Astrocyte of the spinal cord (primary cell): ENCODE measurements at regions not wholly inside any gene's neighbourhood (a gene's known extent, or its start where the extent isn't known, plus 50 kb on each side); places are given as distances from the start of the nearest gene placed in this dataset.

ENCODE experiments used
- DNase-seq: peaks from one replicate; pipeline ENCODE4 v3.0.0; 2011; ENCODE audit warnings: low read depth, low spot score
- H3K4me3 ChIP-seq: 2 replicates; pipeline ENCODE4 v1.5.1; 2011; ENCODE audit warnings: low read depth, mild to moderate bottlenecking, low read length, moderate library complexity
- in situ Hi-C: cut with HindIII; loops from 2 replicates; pipeline ENCODE4 v1.10.0; 2017; ENCODE audit warnings: low sequenced_read_pairs
- TF ChIP-seq, protein P1 (sequence below): IDR thresholded peaks from 2 replicates; pipeline ENCODE4 v1.5.1; 2012; ENCODE audit warnings: low read depth, mild to moderate bottlenecking, low read length, inconsistent platforms

- TF ChIP-seq, protein P1, sequence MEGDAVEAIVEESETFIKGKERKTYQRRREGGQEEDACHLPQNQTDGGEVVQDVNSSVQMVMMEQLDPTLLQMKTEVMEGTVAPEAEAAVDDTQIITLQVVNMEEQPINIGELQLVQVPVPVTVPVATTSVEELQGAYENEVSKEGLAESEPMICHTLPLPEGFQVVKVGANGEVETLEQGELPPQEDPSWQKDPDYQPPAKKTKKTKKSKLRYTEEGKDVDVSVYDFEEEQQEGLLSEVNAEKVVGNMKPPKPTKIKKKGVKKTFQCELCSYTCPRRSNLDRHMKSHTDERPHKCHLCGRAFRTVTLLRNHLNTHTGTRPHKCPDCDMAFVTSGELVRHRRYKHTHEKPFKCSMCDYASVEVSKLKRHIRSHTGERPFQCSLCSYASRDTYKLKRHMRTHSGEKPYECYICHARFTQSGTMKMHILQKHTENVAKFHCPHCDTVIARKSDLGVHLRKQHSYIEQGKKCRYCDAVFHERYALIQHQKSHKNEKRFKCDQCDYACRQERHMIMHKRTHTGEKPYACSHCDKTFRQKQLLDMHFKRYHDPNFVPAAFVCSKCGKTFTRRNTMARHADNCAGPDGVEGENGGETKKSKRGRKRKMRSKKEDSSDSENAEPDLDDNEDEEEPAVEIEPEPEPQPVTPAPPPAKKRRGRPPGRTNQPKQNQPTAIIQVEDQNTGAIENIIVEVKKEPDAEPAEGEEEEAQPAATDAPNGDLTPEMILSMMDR, result no peak
- DNase-seq, result no peak
- no peak overlapping the region for H3K4me3 ChIP-seq
- in situ Hi-C loops, result no loop called here
These were observed 269.4 kb upstream of the FN1 start for GRCh38 chr2:215705281-215705680.

- TF ChIP-seq, protein P1, result no peak
- in situ Hi-C loops, result no loop called here
- no peak overlapping the region for H3K4me3 ChIP-seq
- no peak for DNase-seq
These were observed 266.4 kb upstream of the FN1 start for GRCh38 chr2:215702116-215702902.

GRCh38 chr2:215699700-215700538 is 264.1 kb upstream of the FN1 start:
- H3K4me3 ChIP-seq, result no peak overlapping the region
- TF ChIP-seq, protein P1, result no peak
- no peak for DNase-seq
- in situ Hi-C loops, result no loop called here

DNA sequence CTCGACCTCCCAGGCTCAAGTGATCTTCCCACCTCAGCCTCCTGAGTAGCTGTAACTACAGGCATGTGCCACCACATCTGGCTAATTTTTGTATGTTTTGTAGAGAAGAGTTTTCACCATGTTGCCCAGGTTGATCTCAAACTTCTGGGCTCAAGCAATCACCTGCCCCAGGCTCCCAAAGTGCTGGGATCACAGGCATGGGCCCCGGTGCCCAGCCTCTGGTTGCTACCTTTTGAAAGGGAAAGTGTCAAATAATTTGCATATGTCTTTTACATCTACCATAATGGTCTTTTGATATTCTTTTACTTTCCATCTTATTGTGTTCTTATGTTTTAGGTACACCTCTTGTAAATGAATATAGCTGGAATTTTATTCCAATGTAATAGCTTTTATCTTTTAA is 263.1 kb upstream of the FN1 start:
- DNase-seq, result no peak
- in situ Hi-C loops, result no loop called here
- H3K4me3 ChIP-seq, result no peak overlapping the region
- TF ChIP-seq, protein P1, result no peak

DNA sequence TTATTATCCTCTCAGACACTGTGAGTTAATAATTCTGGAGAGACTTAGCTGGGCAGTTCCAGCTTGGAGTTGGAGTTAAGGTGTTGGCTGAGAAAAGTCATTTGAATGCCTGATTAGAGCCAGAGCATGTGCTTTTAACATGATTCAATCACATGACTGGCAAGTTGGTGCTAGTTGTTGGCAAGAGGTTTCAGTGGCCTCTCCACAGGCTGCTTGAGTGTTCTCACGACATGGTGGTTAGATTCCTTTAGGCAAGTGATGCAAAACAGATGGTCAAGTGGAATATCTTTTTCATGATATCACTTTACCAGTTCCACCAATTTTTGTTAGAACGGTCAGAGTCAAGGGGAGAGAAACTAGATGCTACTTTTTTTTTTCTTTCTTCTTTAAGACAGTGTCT is 262.7 kb upstream of the FN1 start:
- TF ChIP-seq, protein P1, result no peak
- in situ Hi-C loops, result no loop called here
- H3K4me3 ChIP-seq, result no peak overlapping the region
- peak; percentile 95 for DNase-seq

DNA sequence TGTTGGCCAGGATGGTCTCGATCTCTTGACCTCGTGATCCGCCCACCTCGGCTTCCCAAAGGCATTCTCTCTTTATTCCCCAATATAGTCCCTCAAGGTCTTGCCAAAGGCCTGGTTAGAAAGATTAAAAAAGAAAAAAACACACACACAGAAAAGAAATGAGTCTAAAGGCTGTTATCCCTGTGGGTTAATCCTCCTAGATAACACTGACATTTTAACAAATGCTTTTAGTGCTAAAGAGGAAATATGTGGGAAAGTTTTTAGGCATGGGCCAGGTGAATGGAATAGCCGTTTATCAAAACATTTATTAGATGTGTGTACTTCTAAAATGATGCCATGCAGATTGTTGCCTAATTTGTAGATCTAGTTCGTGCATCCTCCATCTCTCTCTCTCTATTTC is 261.6 kb upstream of the FN1 start:
- in situ Hi-C loops, result no loop called here
- no peak for DNase-seq
- TF ChIP-seq, protein P1, result no peak
- no peak overlapping the region for H3K4me3 ChIP-seq
